AG10803 (cell line): ENCODE measurements at regions not wholly inside any gene's neighbourhood (a gene's known extent, or its start where the extent isn't known, plus 50 kb on each side); places are given as distances from the start of the nearest gene placed in this dataset.
"Not testable (repeated sequence)": the region's sequence is repeated elsewhere in the genome, so short reads cannot be mapped to it uniquely, and the experiment has no call there.

Experiments used
- DNase-seq: peaks from one replicate; pipeline ENCODE4 v3.0.0; 2010; ENCODE audit warnings: low read depth
- H3K4me3 ChIP-seq: 2 replicates; pipeline ENCODE4 v1.5.1; 2011; ENCODE audit warnings: mild to moderate bottlenecking, low read length, control low read depth
- TF ChIP-seq, protein P1 (sequence below): conservative IDR thresholded peaks from 2 replicates; pipeline ENCODE4 v1.5.1; 2011; ENCODE audit warnings: mild to moderate bottlenecking, low read length, control low read depth, inconsistent platforms

DNA sequence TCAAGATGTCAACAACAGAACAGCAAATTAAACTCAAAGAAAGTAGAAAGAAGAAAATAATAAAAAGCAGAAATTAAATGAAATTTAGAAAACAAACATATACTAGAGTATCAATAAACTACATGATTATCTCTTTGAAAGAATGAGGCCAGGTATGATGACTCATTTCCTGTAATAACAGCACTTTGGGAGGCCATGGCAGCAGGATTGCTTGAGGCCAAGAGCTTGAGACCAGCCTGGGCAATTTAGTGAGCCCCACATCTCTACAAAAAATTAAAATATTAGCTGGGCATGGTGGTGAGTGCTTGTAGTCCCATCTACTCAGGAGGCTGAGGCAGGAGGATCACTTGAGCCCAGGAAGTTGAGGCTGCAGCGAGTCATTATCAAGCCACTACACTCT is 232.5 kb downstream of the RAB11FIP4 start:
- TF ChIP-seq, protein P1, sequence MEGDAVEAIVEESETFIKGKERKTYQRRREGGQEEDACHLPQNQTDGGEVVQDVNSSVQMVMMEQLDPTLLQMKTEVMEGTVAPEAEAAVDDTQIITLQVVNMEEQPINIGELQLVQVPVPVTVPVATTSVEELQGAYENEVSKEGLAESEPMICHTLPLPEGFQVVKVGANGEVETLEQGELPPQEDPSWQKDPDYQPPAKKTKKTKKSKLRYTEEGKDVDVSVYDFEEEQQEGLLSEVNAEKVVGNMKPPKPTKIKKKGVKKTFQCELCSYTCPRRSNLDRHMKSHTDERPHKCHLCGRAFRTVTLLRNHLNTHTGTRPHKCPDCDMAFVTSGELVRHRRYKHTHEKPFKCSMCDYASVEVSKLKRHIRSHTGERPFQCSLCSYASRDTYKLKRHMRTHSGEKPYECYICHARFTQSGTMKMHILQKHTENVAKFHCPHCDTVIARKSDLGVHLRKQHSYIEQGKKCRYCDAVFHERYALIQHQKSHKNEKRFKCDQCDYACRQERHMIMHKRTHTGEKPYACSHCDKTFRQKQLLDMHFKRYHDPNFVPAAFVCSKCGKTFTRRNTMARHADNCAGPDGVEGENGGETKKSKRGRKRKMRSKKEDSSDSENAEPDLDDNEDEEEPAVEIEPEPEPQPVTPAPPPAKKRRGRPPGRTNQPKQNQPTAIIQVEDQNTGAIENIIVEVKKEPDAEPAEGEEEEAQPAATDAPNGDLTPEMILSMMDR = no peak
- H3K4me3 ChIP-seq = no peak overlapping the region
- DNase-seq = no peak

DNA sequence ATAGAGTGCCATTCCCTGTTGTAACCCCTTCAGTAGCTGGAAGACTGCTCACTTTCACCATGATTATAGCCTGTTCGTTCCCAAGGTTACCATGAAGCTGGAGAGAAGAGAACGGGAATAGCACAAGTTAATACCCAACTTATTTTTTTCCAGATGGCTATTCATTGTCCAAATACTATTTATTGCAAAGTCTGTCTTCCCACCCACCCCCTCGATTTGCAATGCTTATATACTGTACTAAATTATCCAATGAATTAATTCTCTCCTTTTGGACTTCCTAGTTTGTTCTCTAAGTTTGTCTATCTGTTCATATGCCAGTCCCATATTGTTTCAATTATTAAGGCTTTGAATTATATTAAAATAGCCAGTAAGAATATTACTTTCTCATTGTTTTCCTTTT is 231.0 kb downstream of the RAB11FIP4 start:
- TF ChIP-seq, protein P1 = no peak
- DNase-seq = no peak
- H3K4me3 ChIP-seq = no peak overlapping the region

- DNase-seq = no peak
- no peak overlapping the region for H3K4me3 ChIP-seq
- TF ChIP-seq, protein P1 = no peak
Measured at GRCh38 chr17:31621566-31621965, 230.1 kb downstream of the RAB11FIP4 start.

DNA sequence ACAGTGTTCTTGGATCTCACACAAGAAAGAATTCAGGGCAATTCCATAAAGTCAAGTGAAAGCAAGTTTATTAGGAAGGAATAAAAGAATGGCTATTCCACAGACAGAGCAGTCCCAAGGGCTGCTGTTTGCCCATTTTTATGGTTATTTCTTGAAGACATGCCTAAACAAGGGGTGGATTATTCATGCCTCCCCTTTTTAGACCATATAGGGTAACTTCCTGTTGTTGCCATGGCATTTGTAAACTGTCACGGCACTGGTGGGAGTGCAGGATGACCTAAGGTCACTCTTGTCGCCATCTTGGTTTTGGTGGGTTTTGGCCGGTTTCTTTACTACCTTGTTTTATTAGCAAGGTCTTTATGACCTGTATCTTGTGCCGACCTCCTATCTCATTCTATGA is 219.6 kb downstream of the RAB11FIP4 start:
- not testable (repeated sequence) for H3K4me3 ChIP-seq, DNase-seq

DNA sequence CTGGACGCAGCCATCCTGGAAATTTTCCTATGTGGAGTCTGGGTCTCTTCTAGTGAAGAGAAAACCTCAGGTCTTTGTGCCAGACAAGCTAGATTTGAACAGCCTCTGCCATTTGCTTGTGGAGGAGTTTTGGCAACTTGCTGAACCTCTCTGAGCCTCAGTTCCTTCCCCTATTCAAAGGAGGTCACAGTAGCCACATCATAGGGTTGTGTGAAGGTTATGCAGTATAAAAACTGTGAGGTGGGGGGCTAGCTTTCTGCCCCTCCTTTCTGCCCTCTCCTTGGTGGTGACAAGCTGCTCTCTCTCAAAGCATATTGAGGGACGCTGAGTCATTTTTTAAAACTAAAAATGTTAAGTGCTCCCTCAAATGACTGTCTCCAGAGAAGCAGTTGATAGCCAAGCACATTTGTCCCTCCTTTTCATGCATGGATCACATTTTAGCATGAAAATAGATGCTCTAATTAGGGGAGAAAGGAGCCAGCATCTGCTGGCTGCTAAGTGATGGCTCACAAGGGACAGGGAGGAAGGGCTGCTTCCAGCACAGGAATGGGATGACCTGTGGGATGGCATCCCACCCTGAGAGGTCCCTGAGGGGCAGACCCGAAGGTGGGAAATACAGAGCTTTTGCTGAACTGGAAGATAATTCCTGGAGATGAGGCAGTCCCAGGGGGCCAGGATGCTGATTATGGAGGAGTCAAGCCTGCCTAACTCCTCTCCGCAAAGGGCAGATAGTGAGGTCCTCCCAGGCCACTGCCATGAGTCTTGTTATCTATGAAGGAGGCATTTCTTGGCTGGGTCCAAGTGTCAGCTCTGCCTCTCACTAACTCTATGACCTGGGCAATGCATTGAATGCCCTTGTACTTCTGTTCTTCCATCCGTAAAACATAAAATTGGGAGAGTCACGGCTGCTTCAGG is 218.8 kb downstream of the RAB11FIP4 start:
- no peak overlapping the region for H3K4me3 ChIP-seq
- DNase-seq = no peak
- TF ChIP-seq, protein P1 = no peak

DNA sequence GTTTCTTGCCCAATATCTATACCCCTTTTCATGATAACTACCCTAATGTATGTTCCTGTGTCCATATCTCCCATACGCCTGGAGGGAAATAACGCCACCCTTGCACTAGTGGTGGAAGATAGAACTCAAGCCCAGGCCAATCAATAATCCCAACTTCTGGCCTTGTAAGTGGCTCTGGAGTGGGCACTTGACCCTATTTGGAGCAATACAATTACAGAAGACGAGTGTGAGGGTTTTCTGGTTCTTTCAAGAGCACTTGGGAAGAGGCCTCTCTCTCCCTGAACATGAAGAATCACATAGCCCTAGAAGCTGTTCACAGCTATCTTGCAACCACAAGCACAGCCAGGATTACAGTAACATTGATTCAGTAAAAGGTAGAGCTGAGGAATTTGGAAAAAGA is 217.9 kb downstream of the RAB11FIP4 start:
- DNase-seq = no peak
- TF ChIP-seq, protein P1 = no peak
- no peak overlapping the region for H3K4me3 ChIP-seq

DNA sequence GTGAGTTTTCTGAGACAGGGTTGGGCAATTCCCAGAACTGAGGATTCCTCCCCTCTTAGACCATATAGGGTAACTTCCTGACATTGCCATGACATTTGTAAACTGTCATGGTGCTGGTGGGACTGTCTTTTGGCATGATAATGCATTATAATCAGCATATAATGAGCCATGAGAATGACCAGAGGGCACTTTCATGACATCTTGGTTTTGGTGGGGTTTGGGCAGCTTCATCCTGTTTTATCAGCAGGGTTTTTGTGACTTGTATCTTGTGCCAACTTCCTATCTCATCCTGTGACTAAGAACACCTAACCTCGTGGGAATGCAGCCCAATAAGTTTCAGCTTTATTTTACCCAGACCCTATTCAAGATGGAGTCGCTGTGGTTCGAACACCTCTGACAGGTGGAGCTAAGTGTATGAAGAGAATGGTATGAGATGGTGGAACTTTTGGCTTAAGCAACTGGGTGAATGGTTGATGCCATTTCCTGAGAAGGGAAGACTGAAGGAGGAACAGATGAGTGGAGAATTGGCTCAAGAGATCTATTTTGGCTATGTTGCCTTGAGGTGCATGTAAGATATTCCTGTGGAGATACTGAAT is 217.3 kb downstream of the RAB11FIP4 start:
- TF ChIP-seq, protein P1 = no peak
- no peak for DNase-seq

More for the DNA sequence above, 217.3 kb downstream of the RAB11FIP4 start:
- H3K4me3 ChIP-seq = no peak overlapping the region
